HepG2 (cell line): ENCODE measurements at regions not wholly inside any gene's neighbourhood (a gene's known extent, or its start where the extent isn't known, plus 50 kb on each side); places are given as distances from the start of the nearest gene placed in this dataset.

Experiments
- ATAC-seq: fragments of 200-7000 bp; cut with Tn5 transposase; 3 replicates; pipeline ENCODE4 v1.9.1; 2020; ENCODE audit warnings: mild to moderate bottlenecking, moderate library complexity
- BruUV-seq: library from RNA; stranded (reverse); fragments of 400-500 nt; replicated peaks from 2 replicates; lab custom pipeline; 2021; lab: Mats Ljungman, UMichigan
- CTCF ChIA-PET: fragments of 300-600 bp; formaldehyde crosslinking; extraction: SDS; loops from one replicate; lab custom pipeline; 2021; ENCODE audit warnings: low total read pairs, inconsistent platforms, low intra/inter-chr PET ratio; lab: Yijun Ruan, JAX
- POLR2A ChIA-PET: fragments of 350-600 bp; sonication (Branson Sonifier 250); formaldehyde crosslinking; loops from one replicate; lab custom pipeline; 2020; ENCODE audit warnings: antibody characterized with exemption, inconsistent platforms; lab: Yijun Ruan, JAX
- DNase-seq: peaks from one replicate; pipeline ENCODE4 v3.0.0-alpha.2; 2015; ENCODE audit warnings: low spot score
- FAIRE-seq: peaks from 3 replicates; lab custom pipeline; 2011; peaks lifted over from hg19 to GRCh38; lab: Jason Lieb, UNC
- H2AFZ ChIP-seq: one replicate; pipeline ENCODE4 v1.6.1; 2011; ENCODE audit warnings: low read length, inconsistent platforms
- H3K27ac ChIP-seq: fragments of 300-600 bp; 3 replicates; pipeline ENCODE4 v1.8.0; 2011; ENCODE audit warnings: mixed run types, mild to moderate bottlenecking, mixed read lengths, low read length, inconsistent platforms; ENCODE audit not compliant: insufficient read depth; ENCODE audit errors: extremely low read length
- H3K27me3 ChIP-seq, 2 experiments: fragments of 200-600 bp in 1 of 2; 2 replicates in 1 of 2; 3 replicates in 1 of 2; pipeline versions ENCODE4 v1.6.0 to v1.8.0; 2011; ENCODE audit warnings: low read length in 2 of 2, mild to moderate bottlenecking in 2 of 2, moderate library complexity in 2 of 2, inconsistent platforms in 1 of 2; ENCODE audit not compliant: insufficient read depth in 2 of 2, control insufficient read depth in 1 of 2
- H3K36me3 ChIP-seq, 2 experiments: fragments of 200-600 bp in 1 of 2; replicated peaks in 1 of 2; 2 replicates in 1 of 2; 3 replicates in 1 of 2; pipeline versions ENCODE4 v1.5.1 to v1.8.0; 2011; ENCODE audit warnings: low read length in 2 of 2, inconsistent platforms in 1 of 2; ENCODE audit not compliant: insufficient read depth in 2 of 2, control insufficient read depth in 1 of 2
- H3K4me1 ChIP-seq: 2 replicates; pipeline ENCODE4 v1.5.1; 2012; ENCODE audit warnings: low read length, inconsistent platforms; ENCODE audit not compliant: insufficient read depth
- H3K4me2 ChIP-seq: 2 replicates; pipeline ENCODE4 v1.6.0; 2011; ENCODE audit warnings: low read depth, low read length, inconsistent platforms
- H3K4me3 ChIP-seq, 3 experiments: fragments of 200-600 bp in 1 of 3; sonication (generic), shearing (Covaris generic) in 1 of 3; replicated peaks in 1 of 3; 2 replicates each; pipeline ENCODE4 v1.5.1; 2011 to 2016; ENCODE audit warnings: low read length in 3 of 3, inconsistent platforms in 2 of 3, low read depth in 2 of 3, mild to moderate bottlenecking in 2 of 3, control low read depth in 1 of 3, mixed read lengths in 1 of 3; ENCODE audit not compliant: insufficient read depth in 1 of 3
- H3K79me2 ChIP-seq: one replicate; pipeline ENCODE4 v1.6.1; 2011; ENCODE audit warnings: low read length, inconsistent platforms; ENCODE audit not compliant: insufficient read depth
- H3K9ac ChIP-seq: 2 replicates; pipeline ENCODE4 v1.6.0; 2011; ENCODE audit warnings: mild to moderate bottlenecking, low read depth, low read length, inconsistent platforms; ENCODE audit not compliant: insufficient read depth
- H3K9me3 ChIP-seq: 2 replicates; pipeline ENCODE4 v1.5.1; 2012; ENCODE audit warnings: mild to moderate bottlenecking, low read length
- H4K20me1 ChIP-seq: 2 replicates; pipeline ENCODE4 v1.6.0; 2011; ENCODE audit warnings: inconsistent platforms, mild to moderate bottlenecking, low read length, moderate library complexity; ENCODE audit not compliant: insufficient read depth
- ATRX ChIP-seq: sonication (generic); formaldehyde crosslinking; IDR thresholded peaks from 2 replicates; pipeline ENCODE4 v1.4.0; 2020; ENCODE audit warnings: missing genetic modification reagents, borderline replicate concordance
- CENPX ChIP-seq: sonication (generic); formaldehyde crosslinking; IDR thresholded peaks from 2 replicates; pipeline ENCODE4 v1.9.0; 2021; ENCODE audit warnings: mild to moderate bottlenecking, missing genetic modification reagents, moderate library complexity
- FOSL1 ChIP-seq: sonication (generic); formaldehyde crosslinking; IDR thresholded peaks from 2 replicates; pipeline ENCODE4 v1.9.0; 2021; ENCODE audit warnings: missing genetic modification reagents, borderline replicate concordance
- FOSL2 ChIP-seq: sonication (generic); formaldehyde crosslinking; IDR thresholded peaks from 2 replicates; pipeline ENCODE4 v1.4.0; 2020; ENCODE audit warnings: missing genetic modification reagents
- HDAC1 ChIP-seq: sonication (generic); formaldehyde crosslinking; IDR thresholded peaks from 2 replicates; pipeline ENCODE4 v1.5.1; 2020; ENCODE audit warnings: mild to moderate bottlenecking, missing genetic modification reagents
- HNRNPL ChIP-seq: fragments of 200-400 bp; formaldehyde crosslinking; IDR thresholded peaks from 2 replicates; pipeline ENCODE4 v1.6.1; 2017; ENCODE audit warnings: mild to moderate bottlenecking, low read depth, low read length
- MYNN ChIP-seq: sonication (generic); formaldehyde crosslinking; IDR thresholded peaks from 2 replicates; pipeline ENCODE4 v1.4.0; 2020; ENCODE audit warnings: mild to moderate bottlenecking, low read depth, missing genetic modification reagents
- MZF1 ChIP-seq: sonication (generic); formaldehyde crosslinking; IDR thresholded peaks from 2 replicates; pipeline ENCODE4 v1.8.1; 2023; ENCODE audit warnings: mild to moderate bottlenecking, missing genetic modification reagents, borderline replicate concordance
- NFKB2 ChIP-seq: sonication (generic); formaldehyde crosslinking; IDR thresholded peaks from 2 replicates; pipeline ENCODE4 v1.4.0; 2020; ENCODE audit warnings: missing genetic modification reagents, borderline replicate concordance
- RCOR2 ChIP-seq: IDR thresholded peaks from 2 replicates; pipeline ENCODE4 v1.6.1; 2016; ENCODE audit warnings: missing biosample characterization, missing genetic modification reagents
- RFX5 ChIP-seq: IDR thresholded peaks from 2 replicates; pipeline ENCODE4 v1.6.1; 2011; ENCODE audit warnings: low read depth, low read length, improper control_type of control experiment
- RFXANK ChIP-seq: IDR thresholded peaks from 2 replicates; pipeline ENCODE4 v1.6.1; 2016
- RXRA ChIP-seq: sonication (generic); formaldehyde crosslinking; IDR thresholded peaks from 2 replicates; pipeline ENCODE4 v1.5.1; 2020; ENCODE audit warnings: missing genetic modification reagents
- SNAPC2 ChIP-seq: sonication (generic); formaldehyde crosslinking; IDR thresholded peaks from 2 replicates; pipeline ENCODE4 v1.8.1; 2022; ENCODE audit warnings: mild to moderate bottlenecking, missing genetic modification reagents
- ZFP91 ChIP-seq: sonication (generic); formaldehyde crosslinking; IDR thresholded peaks from 2 replicates; pipeline ENCODE4 v1.9.0; 2022; ENCODE audit warnings: missing genetic modification reagents, mild to moderate bottlenecking, borderline replicate concordance
- ZGPAT ChIP-seq: IDR thresholded peaks from 2 replicates; pipeline ENCODE4 v1.6.1; 2016; ENCODE audit warnings: mild to moderate bottlenecking
- ZIK1 ChIP-seq: sonication (generic); formaldehyde crosslinking; IDR thresholded peaks from 2 replicates; pipeline ENCODE4 v1.5.0; 2020; ENCODE audit warnings: mild to moderate bottlenecking, low read depth, missing genetic modification reagents, borderline replicate concordance
- ZNF274 ChIP-seq: sonication (generic); formaldehyde crosslinking; IDR thresholded peaks from 2 replicates; pipeline ENCODE4 v1.5.1; 2020; ENCODE audit warnings: mild to moderate bottlenecking, missing genetic modification reagents
- ZNF432 ChIP-seq: sonication (generic); formaldehyde crosslinking; IDR thresholded peaks from 2 replicates; pipeline ENCODE4 v1.5.0; 2020; ENCODE audit warnings: missing genetic modification reagents, mild to moderate bottlenecking, borderline replicate concordance
- ZNF546 ChIP-seq: sonication (generic); formaldehyde crosslinking; conservative IDR thresholded peaks from 2 replicates; pipeline ENCODE4 v1.8.1; 2023; ENCODE audit warnings: mild to moderate bottlenecking, missing genetic modification reagents
- ZNF577 ChIP-seq: sonication (generic); formaldehyde crosslinking; IDR thresholded peaks from 2 replicates; pipeline ENCODE4 v1.4.0; 2020; ENCODE audit warnings: mild to moderate bottlenecking, low read depth, missing genetic modification reagents, borderline replicate concordance
- WGBS: methylation state at CpG from one replicate; pipeline ENCODE4 v1.1.6; 2017; ENCODE audit warnings: low lambda C conversion rate; 5-methylcytosine and 5-hydroxymethylcytosine counted together
- in situ Hi-C: cut with HindIII; loops from 2 replicates; pipeline ENCODE4 v1.10.0; 2017; ENCODE audit warnings: low pct_unique_long_range_greater_than_20kb; ENCODE audit not compliant: extremely low pct_ligation_motif_present
- intact Hi-C: fragments of 100-400 bp; cut with micrococcal nuclease; formaldehyde crosslinking; loops from one replicate; pipeline ENCODE4 v1.10.0; 2022; ENCODE audit not compliant: unreplicated experiment

- TF ChIP-seq FOSL2 (CRISPR knock-in tag) (no peak), ZIK1 (CRISPR knock-in tag) (no peak), ZNF274 (CRISPR knock-in tag) (no peak), FOSL1 (no peak)
Measured at GRCh38 chr3:35215525-35216500, 423.5 kb upstream of the ARPP21 start (continued).

GRCh38 chr3:35216501-35217266 is 422.6 kb upstream of the ARPP21 start:
- FAIRE-seq (no peak), ATAC-seq (no peak), DNase-seq (no peak)
- Histone ChIP-seq H3K79me2 (no peaks in the 10 kb centered on the region), H3K27ac (no peak overlapping the region), H3K36me3 (no peaks in the 10 kb centered on the region), H3K27me3 (no peaks in the 10 kb centered on the region), H3K4me1 (no peaks in the 10 kb centered on the region), H3K4me2 (no peak overlapping the region), H3K9ac (no peak overlapping the region), H3K9me3 (no peaks in the 10 kb centered on the region), H4K20me1 (no peaks in the 10 kb centered on the region), H2AFZ (no peak overlapping the region), H3K4me3 (no peak overlapping the region)
- CTCF ChIA-PET = no interaction called here
- intact Hi-C loops = no loop called here
- in situ Hi-C loops = no loop called here
- POLR2A ChIA-PET = no interaction called here
- 41% methylated on average over 12 of the region's 18 CpGs for WGBS
- BruUV-seq = no TSS peak
- TF ChIP-seq ZNF546 (CRISPR knock-in tag) (no peak), MZF1 (CRISPR knock-in tag) (no peak), MYNN (no peak), HDAC1 (CRISPR knock-in tag) (no peak), RXRA (no peak), ZGPAT (CRISPR knock-in tag) (no peak), NFKB2 (no peak), RFX5 (no peak), HNRNPL (no peak), SNAPC2 (no peak), CENPX (no peak), ZNF577 (CRISPR knock-in tag) (no peak), ZNF432 (CRISPR knock-in tag) (no peak), RFXANK (CRISPR knock-in tag) (no peak), ZFP91 (CRISPR knock-in tag) (no peak), RCOR2 (CRISPR knock-in tag) (no peak), ATRX (no peak)
